GM19324 (cell line): ENCODE measurements at regions not wholly inside any gene's neighbourhood (a gene's known extent, or its start where the extent isn't known, plus 50 kb on each side); places are given as distances from the start of the nearest gene placed in this dataset.

ENCODE experiments used
- ATAC-seq: cut with Tn5 transposase; IDR thresholded peaks from one replicate; pipeline ENCODE4 v1.9.1; 2021; ENCODE audit warnings: mild to moderate bottlenecking, moderate library complexity; ENCODE audit not compliant: unreplicated experiment, low FRiP score

- no peak for ATAC-seq
Observed at GRCh38 chr10:43949351-43949750, 300.7 kb upstream of the ZNF32 start.

DNA sequence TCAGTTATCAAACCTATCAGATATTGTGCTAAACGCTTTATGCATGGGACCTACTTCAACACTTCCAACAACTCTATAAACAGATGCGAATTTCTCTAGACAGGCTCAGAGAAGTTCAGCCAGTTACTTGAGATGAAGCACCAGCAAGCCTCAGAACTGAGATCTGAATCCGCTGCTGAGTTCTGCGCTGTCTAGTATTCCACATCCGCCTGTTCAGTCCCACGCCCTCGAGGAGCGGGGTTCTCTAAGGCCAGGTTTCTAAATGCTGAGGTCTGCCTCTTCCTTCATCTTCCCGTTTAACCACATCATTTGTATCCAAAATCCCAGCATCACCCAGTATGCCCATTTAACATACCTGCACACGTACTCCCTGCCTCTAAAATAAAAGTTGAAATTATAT, 297.8 kb upstream of the ZNF32 start:
- ATAC-seq, result no peak

DNA sequence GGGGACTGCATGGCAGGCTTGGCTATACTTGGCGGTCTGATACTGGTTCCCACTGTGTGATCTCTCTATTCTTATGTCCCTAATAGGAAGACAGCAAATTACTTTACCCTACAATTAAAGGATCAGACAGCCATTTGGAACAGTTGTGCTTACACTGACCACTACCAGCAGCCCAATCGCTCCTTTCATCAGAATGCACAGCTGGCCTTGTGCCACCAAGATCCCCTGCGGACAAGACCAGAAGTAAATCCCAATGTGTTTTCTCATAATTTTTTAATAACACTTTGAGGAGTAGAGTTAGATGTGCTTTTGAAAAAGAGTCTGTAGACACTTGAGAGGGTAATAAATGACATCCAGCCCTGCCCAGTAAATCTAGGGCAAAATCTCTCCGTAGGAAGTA, 297.2 kb upstream of the ZNF32 start:
- no peak for ATAC-seq

DNA sequence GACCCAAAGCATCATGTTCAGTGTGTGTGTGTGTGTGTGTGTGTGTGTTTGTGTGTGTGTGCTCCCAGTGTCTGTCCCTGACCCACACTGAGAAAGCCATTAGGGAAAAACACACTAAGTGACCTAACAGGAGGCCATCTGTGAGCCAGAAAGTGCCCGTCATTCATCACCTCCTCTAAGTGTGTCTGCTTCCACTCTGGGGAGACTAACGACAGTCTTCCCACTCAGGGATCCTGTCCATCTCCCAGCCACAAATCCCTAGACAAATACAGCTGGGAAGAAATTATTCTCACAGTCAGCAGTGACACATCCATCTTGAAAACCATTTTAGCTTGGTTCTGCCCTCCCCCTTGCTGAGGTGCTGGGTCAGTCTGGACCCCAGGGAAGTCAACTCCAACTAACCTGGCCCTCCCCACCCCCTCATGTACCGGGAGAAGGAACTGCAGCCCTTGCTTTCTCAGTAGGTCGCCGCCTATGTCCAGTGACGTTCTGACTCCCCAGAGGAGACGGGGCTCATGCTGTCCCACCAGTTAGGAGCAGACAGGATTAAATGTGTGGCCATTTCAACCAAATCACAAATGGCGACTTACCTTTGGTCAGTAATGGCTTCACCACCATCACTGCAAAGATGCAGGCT, 296.5 kb upstream of the ZNF32 start:
- ATAC-seq, result no peak

DNA sequence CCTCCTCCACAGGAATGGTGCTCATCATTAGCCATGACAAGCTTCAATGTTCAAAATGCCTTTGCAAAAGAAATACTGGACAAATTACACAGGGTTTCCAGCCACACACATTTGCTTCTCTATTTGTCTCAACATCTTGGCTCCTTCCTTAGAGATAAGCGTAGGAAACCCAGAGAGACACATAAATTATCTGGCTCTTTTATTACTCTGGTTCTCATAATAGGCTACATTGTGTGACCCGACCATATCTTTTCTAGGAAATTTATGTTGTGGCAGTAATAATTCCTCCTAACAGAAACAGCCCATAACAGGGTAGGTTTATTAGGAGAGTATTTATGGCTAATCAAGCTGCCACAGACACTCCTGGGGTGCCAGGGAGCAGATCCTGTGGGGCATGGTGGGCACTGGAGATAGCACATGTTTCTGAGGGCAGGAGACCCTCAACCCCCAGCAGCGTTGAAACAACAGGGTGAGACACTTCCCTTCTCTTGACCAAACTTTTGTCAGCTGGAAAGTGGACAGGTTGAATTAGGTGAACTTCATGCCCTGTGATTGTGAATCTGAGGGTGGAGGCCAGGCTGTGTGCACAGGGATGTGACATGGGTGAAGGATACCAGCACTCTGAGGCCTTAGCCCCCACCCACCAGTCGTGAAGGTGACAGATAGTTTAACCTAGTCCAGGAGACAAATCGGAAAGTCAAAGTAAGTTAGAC, 295.9 kb upstream of the ZNF32 start:
- no peak for ATAC-seq

GRCh38 chr10:43943818-43944360, 295.2 kb upstream of the ZNF32 start:
- ATAC-seq, result no peak

- ATAC-seq, result no peak
Observed at GRCh38 chr10:43943119-43943817, 294.6 kb upstream of the ZNF32 start.

DNA sequence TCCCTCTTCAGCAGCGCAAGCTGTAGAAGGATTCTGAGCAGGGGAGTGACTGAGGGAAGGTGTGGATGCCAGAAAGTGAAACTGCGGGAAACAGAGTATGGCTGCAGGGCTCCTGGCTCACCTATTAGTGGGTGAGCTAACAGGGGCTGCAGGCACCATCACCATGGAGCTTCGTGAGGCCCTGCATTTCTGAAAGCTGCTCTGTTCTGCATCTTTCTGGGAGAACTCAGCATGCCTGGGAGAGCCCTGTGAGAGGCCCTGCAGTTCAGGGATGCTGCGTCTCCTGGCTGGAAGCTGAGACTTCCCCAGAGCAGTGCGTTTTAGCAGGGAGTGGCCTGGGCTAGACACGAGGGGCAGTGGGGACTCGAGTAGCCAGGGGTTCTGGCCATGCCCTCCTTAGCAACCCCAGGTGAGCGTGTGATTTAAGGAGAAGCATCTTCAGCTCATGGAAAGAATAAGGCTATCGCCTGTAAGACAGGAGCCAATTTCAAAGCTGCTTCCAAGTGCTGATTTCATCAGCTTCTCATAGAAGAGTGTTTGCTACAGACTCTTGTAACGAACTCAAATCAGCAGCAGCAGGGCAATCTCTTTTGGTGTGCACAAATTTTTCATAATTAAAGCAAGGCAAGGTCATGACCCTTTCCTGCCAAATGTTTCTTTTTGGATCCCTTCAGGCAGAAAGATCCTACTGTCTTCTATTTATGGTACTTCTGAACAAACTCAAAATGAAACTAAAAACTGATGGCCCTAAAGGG, 293.6 kb upstream of the ZNF32 start:
- ATAC-seq, result no peak

DNA sequence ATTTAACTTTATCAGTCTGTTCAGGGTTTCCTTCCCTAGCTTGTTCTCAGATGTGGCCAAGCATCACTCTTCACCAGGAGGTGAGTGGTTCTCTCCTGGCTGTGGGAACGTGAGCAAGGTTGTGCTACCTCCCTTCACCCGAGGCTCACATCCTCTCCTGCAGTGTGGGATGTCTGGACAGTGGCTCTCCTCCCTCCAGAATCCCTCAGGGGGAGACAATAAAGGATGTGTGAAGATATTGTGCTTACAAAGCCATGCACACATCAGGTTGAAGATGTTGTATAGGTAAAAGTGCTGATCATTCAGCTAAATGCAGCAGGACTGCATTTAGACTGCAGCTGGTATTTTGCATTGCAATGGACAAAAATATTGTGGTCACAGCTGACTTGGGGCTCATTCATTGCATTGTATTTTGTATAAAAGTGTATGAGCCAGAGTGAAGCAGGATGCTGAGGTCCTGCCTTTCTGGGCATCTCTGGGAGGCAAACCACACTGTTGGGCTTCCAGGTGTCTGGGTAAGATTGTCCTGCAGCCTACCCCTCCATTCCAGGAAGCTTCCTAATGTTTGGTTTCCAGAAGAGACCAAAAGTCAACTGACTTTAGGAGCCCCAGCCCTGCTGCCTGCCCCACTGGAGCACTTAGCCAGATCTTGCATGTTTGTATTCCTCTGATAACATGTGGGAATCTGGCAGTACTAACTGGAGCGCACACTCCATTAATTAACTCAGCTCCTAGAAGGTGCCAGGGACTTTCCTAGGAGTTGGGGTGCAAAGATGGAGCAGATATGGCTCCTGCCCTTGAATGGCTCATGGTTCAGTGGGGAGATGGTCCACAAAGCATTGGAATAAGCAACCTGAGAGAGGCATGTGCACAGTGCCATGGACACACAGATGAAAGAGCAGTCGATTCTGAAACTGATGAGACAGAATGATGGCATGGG, 292.5 kb upstream of the ZNF32 start:
- ATAC-seq, result no peak

DNA sequence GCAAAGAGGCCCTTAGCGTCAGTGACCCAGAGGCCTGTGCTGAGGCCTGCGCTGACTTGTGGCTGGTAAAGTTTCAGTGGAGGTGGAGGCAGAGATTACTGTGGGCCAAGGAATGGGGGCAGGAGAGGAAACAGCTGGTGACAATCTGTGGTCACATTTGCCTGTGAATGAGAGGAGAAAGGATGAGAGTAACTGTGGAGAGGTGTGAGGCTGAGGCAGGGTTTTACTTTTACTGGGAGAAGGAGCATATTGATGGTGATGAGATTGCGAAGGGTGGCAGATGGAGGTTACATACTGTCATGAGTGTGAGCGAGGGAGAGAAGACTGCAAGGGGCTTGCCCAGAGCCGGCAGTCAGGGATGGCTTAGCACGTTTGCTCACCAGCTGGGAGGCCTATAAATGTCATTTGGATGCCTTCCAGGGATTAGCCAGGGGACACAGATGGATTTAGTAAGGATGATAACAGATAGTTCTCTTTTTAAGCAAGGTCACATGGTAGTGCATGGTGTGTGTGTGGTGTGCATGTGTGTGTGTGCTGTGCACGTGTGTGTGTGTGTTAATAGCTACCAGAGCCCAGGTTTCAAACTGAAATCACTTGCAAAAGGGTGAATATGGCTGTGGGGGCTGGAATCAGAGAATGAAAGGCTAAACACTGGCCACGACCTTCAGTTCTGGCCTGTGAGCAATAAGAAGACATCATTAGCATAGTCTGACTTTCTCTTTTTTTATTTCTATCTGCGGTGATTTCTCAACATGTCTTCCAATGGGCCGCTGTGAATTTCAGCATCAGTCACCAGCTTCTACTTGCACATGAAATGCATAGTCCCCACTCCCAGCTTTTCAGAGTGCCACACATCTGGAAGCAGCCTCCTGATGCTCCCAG, 291.5 kb upstream of the ZNF32 start:
- no peak for ATAC-seq

GRCh38 chr10:43939389-43939938, 290.8 kb upstream of the ZNF32 start:
- ATAC-seq, result no peak

GRCh38 chr10:43938810-43939209, 290.1 kb upstream of the ZNF32 start:
- ATAC-seq, result no peak

DNA sequence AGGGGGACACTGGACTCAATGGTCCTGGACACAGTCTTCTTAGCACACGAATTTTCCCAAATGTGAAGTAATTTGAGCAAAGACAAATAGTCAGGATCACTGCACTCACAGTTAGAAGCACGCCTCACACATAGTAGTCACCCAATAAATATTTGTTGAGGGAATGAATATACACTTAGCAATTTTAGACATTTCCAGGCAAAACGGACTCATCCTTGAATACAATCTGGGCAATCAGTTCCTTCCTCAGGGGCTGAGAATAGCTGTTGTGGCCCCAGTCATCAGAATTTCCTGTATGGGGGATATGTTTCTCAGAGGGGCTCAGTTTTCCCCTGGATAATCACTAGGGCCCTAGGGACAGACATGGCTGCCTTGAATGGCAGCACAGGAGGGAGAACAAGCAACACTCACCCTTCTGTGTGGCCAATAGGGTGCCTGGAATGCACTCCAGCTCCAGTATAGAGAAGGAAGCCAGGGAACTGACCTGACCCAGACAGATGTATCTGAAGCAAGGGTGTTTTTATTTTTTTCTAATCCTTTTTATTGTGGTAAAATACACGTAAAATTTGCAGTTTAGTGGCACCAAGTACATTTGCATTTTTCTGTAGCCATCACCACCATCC, 282.7 kb upstream of the ZNF32 start:
- ATAC-seq, result no peak

DNA sequence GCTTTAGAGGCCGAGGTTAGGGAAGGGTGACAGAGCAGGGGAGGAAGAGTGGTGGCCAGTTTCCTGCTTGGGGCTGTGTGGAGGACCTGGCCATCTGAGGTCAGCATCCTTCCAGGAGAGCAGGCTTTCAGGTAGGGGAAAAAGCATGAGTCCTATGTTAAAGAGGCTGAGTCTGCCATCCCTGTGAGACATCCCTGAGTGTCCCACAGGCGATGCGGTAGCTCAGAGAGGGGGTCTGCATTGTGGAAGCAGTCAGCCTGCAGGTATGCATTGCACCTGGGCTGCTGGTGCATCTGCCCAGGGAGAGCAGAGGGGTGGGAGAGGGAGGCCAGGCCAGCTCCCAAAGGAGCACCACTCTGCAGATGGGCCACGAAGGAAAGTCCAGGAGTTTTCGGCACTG, 282.1 kb upstream of the ZNF32 start:
- no peak for ATAC-seq

DNA sequence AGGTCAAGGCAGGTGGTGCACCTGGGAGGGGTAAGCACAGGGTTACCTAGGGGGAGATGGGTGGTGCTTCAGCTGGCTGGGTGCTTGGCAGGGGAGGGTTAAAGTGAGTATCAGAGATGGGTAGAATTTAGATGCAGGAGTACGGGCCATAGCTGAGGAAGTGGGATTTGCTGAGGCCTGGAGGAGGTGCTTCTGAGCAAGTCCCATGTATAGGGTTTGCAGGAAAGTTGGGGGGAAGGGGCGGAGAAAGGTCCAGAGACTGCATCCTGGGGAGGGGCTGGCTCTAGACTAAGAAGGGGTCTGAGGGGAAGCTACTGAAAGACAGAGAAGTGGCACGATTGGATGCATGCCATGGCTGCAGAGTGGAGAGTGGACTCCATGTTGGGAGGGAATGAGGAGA, 281.6 kb upstream of the ZNF32 start:
- ATAC-seq, result no peak

DNA sequence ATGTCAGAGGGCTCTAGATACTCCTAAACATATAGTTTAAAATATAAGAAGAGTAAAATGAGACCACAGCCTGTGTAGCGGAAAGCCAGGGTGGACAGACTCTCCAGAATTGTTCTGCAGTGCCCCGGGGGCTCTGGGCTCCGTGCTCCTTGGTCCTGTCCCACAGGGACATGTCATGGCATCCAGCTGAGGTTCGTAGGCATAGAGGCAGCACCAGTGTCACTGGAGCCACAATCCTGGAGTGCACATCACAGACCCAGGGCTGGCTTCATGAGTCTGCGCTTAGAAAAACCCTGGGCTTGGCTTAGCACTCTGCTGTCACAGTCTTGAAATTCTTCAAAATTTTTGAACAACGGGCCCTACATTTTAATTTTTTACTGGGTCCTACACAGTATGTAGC, 280.4 kb upstream of the ZNF32 start:
- no peak for ATAC-seq

- ATAC-seq, result no peak
Observed at GRCh38 chr10:43928425-43928968, 279.8 kb upstream of the ZNF32 start.

GRCh38 chr10:43926875-43927406, 278.3 kb upstream of the ZNF32 start:
- no peak for ATAC-seq
